OCI-LY7 (cell line): ENCODE measurements at regions not wholly inside any gene's neighbourhood (a gene's known extent, or its start where the extent isn't known, plus 50 kb on each side); places are given as distances from the start of the nearest gene placed in this dataset.

Source experiments
- BruUV-seq: library from RNA; stranded (reverse); fragments of 400-500 nt; replicated peaks from 2 replicates; lab custom pipeline; 2021; lab: Mats Ljungman, UMichigan
- CTCF ChIA-PET: fragments of 300-600 bp; sonication (Branson Sonifier 250); formaldehyde crosslinking; loops from one replicate; lab custom pipeline; 2022; ENCODE audit warnings: antibody characterized with exemption; ENCODE audit not compliant: unreplicated experiment; lab: Charles Lee
- POLR2A ChIA-PET: fragments of 300-600 bp; sonication (Branson Sonifier 250); formaldehyde crosslinking; loops from one replicate; lab custom pipeline; 2022; ENCODE audit warnings: antibody characterized with exemption; lab: Charles Lee
- DNase-seq: peaks from one replicate; pipeline ENCODE4 v3.0.0-alpha.2; 2015; ENCODE audit warnings: low spot score
- H2AFZ ChIP-seq: fragments of 200-600 bp; sonication (generic), shearing (Covaris generic); 2 replicates; pipeline ENCODE4 v1.6.1; 2014; ENCODE audit warnings: mild to moderate bottlenecking, antibody characterized with exemption, low read length, moderate library complexity
- H3K27ac ChIP-seq: fragments of 200-600 bp; sonication (generic); 2 replicates; pipeline ENCODE4 v1.5.1; 2014; ENCODE audit warnings: mixed run types, low read depth, mild to moderate bottlenecking, moderate library complexity, low read length, inconsistent platforms; ENCODE audit not compliant: poor library complexity, severe bottlenecking
- H3K36me3 ChIP-seq: fragments of 200-600 bp; sonication (generic); 2 replicates; pipeline ENCODE4 v1.6.1; 2014; ENCODE audit warnings: mild to moderate bottlenecking, antibody characterized with exemption, low read length, moderate library complexity, mixed read lengths; ENCODE audit not compliant: insufficient read depth
- H3K4me1 ChIP-seq: fragments of 200-600 bp; sonication (generic); 2 replicates; pipeline ENCODE4 v1.5.1; 2014; ENCODE audit warnings: mild to moderate bottlenecking, low read length; ENCODE audit not compliant: insufficient read depth, poor library complexity, severe bottlenecking
- H3K4me2 ChIP-seq: fragments of 200-600 bp; sonication (generic); 2 replicates; pipeline ENCODE4 v1.6.1; 2014; ENCODE audit warnings: mild to moderate bottlenecking, low read length
- H3K4me3 ChIP-seq: fragments of 200-600 bp; sonication (generic); 2 replicates; pipeline ENCODE4 v1.5.1; 2014; ENCODE audit warnings: mild to moderate bottlenecking, low read depth, low read length; ENCODE audit not compliant: poor library complexity, severe bottlenecking
- H3K79me2 ChIP-seq: fragments of 200-600 bp; sonication (generic); 2 replicates; pipeline ENCODE4 v1.6.1; 2016; ENCODE audit warnings: low read depth, mild to moderate bottlenecking, low read length, moderate library complexity, mixed read lengths; ENCODE audit not compliant: insufficient read depth
- H3K9me2 ChIP-seq: fragments of 200-600 bp; sonication (generic); 2 replicates; pipeline ENCODE4 v1.6.1; 2016; ENCODE audit warnings: mild to moderate bottlenecking, low read length, mixed read lengths; ENCODE audit not compliant: insufficient read depth
- H3K9me3 ChIP-seq: fragments of 200-600 bp; sonication (generic); 2 replicates; pipeline ENCODE4 v1.6.1; 2014; ENCODE audit warnings: mild to moderate bottlenecking, mixed run types, low read length, mixed read lengths
- H4K20me1 ChIP-seq: fragments of 200-600 bp; sonication (generic); 2 replicates; pipeline ENCODE4 v1.6.1; 2014; ENCODE audit warnings: mild to moderate bottlenecking, antibody characterized with exemption, low read length, moderate library complexity, mixed read lengths; ENCODE audit not compliant: insufficient read depth
- EZH2phosphoT487 ChIP-seq: fragments of 200-600 bp; sonication (generic); IDR thresholded peaks from 2 replicates; pipeline ENCODE4 v1.6.1; 2018; ENCODE audit warnings: low read depth, borderline replicate concordance, mild to moderate bottlenecking, mixed run types, antibody characterized with exemption, low read length, moderate library complexity, mixed read lengths
- intact Hi-C: fragments of 100-400 bp; cut with micrococcal nuclease; formaldehyde crosslinking; loops from one replicate; pipeline ENCODE4 v1.10.0; 2022; ENCODE audit not compliant: unreplicated experiment
- TF ChIP-seq, protein P1 (sequence below): fragments of 200-600 bp; sonication (generic); conservative IDR thresholded peaks from 2 replicates; pipeline ENCODE4 v1.5.1; 2014; ENCODE audit warnings: mild to moderate bottlenecking, antibody characterized with exemption, low read length, moderate library complexity, mixed read lengths

DNA sequence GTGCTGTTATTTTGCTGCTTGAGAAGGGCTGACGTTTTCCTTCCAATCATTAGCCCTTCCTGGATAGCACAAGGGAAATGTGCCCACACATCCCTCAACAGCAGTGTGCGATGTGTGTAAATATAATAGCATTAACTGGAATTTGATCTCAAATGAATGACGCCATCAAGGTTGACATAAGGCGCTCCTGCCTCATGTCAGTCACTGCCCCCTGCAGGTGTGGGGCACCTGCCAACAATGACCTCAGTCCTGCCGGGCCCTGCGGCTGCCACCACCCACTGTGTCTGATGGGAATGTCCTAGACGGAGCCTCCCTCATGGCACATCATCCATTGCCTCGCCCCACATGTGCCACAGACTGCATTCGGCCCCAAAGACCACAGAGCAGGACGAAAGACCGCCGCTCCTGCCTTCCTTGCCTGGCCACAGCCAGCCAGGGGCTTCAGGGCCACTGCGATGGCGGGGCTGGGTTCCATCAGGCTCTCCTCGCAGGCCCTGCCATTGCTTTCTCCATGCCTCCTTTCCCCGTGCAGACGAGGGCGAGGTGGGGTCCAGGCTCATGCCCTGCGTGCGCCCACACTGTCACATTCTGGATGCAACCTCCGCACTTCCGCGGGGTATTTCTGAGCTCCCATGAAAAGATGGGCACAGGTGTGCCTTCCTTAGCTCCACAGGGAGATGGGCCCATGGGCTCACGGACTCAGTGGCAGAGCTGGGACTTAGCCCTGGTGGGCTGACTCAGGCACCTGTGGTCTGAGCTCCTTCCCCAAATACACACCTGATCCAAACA is 146.7 kb downstream of the SOX1 start:
- Histone ChIP-seq H3K79me2 (no peaks in the 10 kb centered on the region), H3K4me3 (no peak overlapping the region), H2AFZ (no peak overlapping the region), H3K27ac (no peak overlapping the region), H3K36me3 (no peaks in the 10 kb centered on the region), H3K4me2 (no peak overlapping the region), H3K9me2 (no peaks in the 10 kb centered on the region), H3K9me3 (no peaks in the 10 kb centered on the region), H3K4me1 (no peaks in the 10 kb centered on the region), H4K20me1 (no peaks in the 10 kb centered on the region)
- intact Hi-C loops, result no loop called here
- ChIA-PET CTCF (interaction anchor here (0.7 kb wide), 1 partner anchor 466 kb away, joined by 4 read pairs; no protein-coding TSS in a partner anchor), POLR2A (no interaction called here)
- no TSS peak for BruUV-seq
- TF ChIP-seq EZH2phosphoT487, result no peak
- TF ChIP-seq, protein P1, sequence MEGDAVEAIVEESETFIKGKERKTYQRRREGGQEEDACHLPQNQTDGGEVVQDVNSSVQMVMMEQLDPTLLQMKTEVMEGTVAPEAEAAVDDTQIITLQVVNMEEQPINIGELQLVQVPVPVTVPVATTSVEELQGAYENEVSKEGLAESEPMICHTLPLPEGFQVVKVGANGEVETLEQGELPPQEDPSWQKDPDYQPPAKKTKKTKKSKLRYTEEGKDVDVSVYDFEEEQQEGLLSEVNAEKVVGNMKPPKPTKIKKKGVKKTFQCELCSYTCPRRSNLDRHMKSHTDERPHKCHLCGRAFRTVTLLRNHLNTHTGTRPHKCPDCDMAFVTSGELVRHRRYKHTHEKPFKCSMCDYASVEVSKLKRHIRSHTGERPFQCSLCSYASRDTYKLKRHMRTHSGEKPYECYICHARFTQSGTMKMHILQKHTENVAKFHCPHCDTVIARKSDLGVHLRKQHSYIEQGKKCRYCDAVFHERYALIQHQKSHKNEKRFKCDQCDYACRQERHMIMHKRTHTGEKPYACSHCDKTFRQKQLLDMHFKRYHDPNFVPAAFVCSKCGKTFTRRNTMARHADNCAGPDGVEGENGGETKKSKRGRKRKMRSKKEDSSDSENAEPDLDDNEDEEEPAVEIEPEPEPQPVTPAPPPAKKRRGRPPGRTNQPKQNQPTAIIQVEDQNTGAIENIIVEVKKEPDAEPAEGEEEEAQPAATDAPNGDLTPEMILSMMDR, result no peak
- no peak for DNase-seq

DNA sequence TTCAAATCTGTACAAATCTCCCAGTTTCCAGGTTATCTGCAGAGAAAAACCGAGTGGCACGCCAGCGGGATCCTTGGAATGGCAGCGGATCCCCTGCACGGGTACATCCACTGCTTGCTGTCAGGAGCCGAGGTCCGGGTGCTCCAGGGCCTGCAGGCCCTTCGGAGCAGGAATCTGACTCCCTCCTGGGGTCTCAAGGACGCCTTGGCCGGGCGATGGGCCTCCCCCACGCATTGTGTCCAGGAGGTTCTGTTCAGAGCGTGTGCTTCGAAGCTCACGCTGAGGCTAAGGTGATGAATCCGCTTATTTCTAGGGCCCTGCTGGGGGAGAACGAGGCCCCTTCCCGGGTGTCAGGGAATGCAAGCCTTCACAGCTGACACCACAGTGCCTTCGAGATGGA is 148.9 kb downstream of the SOX1 start:
- no TSS peak for BruUV-seq
- Histone ChIP-seq H3K4me2 (no peak overlapping the region), H3K79me2 (no peaks in the 10 kb centered on the region), H3K4me1 (no peaks in the 10 kb centered on the region), H3K9me3 (no peaks in the 10 kb centered on the region), H3K4me3 (no peak overlapping the region), H4K20me1 (no peaks in the 10 kb centered on the region), H3K9me2 (no peaks in the 10 kb centered on the region), H3K27ac (no peak overlapping the region), H3K36me3 (no peaks in the 10 kb centered on the region), H2AFZ (no peak overlapping the region)
- POLR2A ChIA-PET, result no interaction called here
- DNase-seq, result no peak
- TF ChIP-seq EZH2phosphoT487, result no peak
- TF ChIP-seq, protein P1, result no peak
- CTCF ChIA-PET, result no interaction called here
- intact Hi-C loops, result no loop called here

DNA sequence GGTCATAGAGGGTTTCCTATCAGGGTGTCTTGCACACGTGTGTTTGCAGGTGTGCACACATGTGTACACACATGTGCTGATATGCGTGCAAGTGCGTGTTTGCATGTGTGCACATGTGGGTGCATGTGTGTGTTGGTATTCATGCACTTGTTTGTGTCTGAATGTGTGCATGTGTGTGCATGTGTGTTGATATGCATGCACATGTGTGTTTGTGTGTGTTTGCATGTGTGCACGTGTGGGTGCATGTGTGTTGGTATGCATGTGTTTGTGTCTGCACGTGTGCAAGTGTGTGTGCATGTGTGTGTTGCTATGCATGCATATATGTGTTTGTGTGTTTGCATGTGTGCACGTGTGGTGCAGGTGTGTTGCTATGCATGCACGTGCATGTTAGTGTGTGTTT is 150.5 kb downstream of the SOX1 start:
- Histone ChIP-seq H3K27ac (no peak overlapping the region), H3K79me2 (no peaks in the 10 kb centered on the region), H3K9me3 (no peaks in the 10 kb centered on the region), H3K4me3 (no peak overlapping the region), H3K9me2 (no peaks in the 10 kb centered on the region), H2AFZ (no peak overlapping the region), H3K36me3 (no peaks in the 10 kb centered on the region), H4K20me1 (no peaks in the 10 kb centered on the region), H3K4me1 (no peaks in the 10 kb centered on the region), H3K4me2 (no peak overlapping the region)
- intact Hi-C loops, result no loop called here
- DNase-seq, result no peak
- POLR2A ChIA-PET, result no interaction called here
- CTCF ChIA-PET, result no interaction called here
- no peak for TF ChIP-seq EZH2phosphoT487
- TF ChIP-seq, protein P1, result no peak
- BruUV-seq, result no TSS peak
